ENCODE measurements at regions not wholly inside any gene's neighbourhood (a gene's known extent, or its start where the extent isn't known, plus 50 kb on each side); places are given as distances from the start of the nearest gene placed in this dataset.
"Not testable (repeated sequence)": the region's sequence is repeated elsewhere in the genome, so short reads cannot be mapped to it uniquely, and the experiment has no call there.

DNA sequence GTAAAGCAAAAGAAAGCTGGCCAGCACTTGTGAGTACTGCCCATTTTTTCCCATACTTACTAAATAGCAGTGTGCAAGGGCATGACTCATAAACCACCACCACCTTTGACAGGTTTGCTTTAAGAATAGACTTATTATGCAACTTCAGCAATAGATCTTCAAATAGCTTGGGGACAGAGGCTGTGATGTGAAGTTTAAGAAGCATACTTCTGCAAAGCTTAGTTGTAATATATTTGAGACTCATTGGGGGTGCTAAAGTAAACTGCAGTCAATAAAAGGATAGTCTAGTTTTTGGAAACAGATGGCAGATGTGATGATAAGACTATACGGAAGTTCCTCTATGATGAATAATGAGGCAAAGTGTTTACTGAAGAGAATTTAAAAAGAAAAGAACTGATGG is 210.0 kb downstream of the PLA2G4A start:
- no peak for DNase-seq

DNA sequence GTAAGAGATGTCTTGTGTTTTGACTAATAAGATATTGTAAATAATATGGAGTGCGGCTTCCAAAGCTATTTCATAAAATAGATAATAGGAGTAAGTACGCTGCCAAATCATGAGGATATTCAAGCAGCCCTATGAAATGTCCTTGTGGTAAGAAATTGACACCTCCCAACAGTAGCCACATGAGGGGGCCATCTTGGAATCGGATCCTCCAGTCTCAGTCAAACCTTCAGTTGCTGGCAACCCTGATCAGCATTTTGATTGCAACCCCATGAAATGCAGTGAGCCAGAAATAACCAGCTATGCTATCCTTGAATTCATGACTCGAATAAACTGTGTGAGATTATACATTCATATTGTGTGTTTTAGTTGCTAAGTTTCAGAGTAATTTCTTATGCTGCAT is 212.4 kb downstream of the PLA2G4A start:
- DNase-seq: no peak

DNA sequence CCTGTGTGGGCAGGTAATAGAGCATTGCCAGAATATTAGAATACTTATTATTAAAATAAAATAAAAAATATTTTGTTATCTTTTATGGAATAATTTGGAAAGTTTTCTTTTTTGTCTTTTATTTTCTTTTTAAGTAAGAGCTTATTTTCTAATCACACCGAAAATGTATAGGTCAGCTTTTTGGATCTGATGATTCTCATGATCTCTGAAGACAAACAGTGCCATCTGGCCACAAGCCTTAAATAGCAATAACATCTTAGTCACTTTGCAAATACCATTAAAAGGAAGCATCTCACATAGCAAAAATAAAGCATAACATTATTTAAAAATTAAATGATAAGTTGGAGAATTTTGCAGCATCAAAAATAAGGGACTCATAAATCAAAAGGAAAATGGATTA is 213.8 kb downstream of the PLA2G4A start:
- DNase-seq: no peak

DNA sequence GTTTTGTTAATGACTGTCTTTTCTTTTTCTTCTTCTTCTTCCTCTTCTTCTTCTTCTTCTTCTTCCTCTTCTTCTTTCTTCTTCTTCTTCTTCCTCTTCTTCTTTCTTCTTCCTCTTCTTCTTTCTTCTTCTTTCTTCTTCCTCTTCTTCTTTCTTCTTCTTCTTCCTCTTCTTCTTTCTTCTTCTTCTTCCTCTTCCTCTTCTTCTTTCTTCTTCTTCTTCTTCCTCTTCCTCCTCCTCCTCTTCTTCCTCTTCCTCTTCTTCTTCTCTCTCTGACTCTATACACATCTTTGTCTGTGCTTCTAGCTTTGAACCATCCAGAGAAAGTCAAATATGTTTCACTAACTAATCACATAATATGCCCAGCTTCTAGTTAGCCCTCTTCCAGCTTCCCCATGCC is 214.7 kb downstream of the PLA2G4A start:
- DNase-seq: not testable (repeated sequence)

DNA sequence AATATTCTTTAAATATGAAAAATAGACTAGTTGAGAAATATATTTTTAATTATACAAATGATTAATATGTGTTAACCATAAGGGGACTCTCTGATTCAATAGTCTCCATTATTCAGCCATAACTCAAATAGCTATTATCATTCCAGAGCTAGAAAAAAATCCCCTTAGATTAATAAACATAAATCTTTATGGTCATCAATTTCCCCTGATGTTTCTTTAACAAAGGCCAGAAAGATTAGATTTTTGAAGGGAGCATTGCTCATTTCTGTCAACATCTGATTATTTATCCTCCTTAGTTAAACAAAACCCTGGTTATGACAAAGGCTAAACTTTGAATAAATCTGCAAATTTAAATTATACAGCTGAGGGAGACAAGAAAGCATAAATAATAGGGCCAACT is 215.7 kb downstream of the PLA2G4A start:
- no peak for DNase-seq

DNA sequence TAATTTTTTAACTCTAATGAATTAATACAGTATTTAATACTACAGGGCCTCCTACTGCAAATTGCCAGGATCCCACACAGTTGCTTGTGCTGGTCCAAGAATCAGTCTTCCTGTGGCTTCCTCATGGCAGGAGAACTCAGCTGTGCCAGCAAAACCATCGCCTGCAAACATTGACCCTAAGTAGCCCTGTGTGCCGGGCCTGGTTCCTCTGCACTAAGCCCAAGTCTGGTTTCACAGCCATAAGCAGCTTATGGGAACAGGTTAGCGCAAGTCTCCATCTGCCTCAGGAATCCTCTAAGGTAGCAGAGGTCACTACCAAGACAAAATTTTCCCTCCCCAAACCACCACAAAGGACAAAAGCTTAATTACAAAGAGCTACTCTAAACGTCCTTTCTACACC is 216.6 kb downstream of the PLA2G4A start:
- DNase-seq: no peak

DNA sequence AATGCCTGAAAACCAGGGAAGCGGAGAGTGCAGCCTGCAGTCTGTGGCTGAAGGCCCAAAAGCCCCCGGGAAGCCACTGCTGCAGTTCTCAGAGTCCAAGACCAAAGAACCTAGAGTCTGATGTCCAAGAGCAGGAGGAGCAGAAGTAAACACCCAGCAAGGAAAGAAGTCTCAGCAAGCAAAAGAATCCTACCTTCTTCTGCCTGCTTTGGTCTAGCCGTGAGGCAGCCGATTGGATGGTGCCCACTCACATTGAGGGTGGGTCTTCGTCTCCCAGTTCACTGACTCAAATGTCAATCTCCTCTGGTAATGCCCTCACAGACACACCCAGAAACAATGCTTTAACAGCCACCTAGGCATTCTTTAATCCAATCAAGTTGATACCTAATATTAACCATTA is 217.5 kb downstream of the PLA2G4A start:
- no peak for DNase-seq

DNA sequence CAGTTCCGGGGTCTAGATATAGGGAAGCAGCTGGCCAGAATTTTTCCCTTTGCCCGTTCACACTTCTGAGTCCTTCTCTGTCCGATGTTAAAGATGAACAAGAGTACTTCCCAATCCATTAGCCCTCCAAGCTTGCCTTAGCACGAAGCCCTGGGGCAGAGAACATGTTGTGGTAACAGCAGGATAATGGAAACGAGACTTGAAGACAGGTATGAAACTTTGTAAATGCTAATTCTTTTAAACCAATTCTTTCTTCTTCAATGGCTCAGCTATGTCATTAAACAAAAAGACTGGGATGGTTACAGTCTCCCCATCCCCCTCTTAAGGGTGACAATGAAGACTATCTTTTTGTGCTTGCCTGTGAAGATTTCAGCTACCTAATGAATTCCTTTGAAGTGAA is 218.5 kb downstream of the PLA2G4A start:
- no peak for DNase-seq

DNA sequence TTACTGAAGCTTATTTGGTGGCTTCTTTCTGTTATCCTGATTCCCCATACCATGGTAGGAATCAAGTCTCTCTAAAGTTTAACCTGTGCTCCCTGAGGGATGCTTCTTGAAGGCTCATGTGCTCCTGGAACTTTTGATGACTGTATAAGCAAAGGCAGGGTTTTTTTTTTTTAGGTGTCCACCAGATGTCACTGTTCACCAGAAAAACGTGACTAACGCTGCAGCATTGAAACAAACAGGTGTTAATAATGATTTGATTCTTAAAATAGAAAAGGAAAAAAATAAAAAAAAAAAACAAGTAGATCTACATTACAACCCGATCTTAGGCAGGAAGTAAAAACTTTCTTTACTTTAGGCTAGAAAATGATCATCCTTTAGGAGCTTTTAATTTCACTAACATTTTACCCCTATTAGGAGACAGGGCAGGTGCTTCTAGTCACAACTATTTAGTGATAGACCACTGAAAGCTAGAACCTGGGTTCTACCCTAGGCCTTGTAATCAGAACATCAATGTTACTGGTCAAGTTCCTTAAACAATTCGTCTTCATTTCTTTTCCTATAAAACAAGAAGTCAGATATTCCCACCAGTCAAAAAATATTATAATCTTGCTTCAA is 223.0 kb downstream of the PLA2G4A start:
- peak; percentile 17 for DNase-seq

DNA sequence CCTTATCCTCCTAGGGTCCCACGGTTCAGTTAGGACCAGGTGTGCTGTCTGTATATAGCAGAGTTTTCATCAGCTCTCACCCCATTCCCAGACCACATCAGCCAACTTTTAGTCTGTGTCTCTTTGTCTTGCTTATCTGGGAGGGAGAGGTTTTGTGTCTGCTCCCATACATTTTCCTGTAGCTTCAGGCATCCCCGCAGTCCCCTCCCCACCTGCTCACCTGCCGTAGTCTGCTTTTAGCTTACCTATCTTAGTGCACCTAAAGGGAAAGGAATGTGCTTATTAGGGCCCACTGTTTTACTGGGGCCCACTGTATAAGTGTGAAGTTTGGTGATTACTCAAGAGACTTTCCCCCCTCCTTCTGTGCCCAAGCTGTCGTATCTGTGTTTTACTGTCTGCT is 225.1 kb downstream of the PLA2G4A start:
- DNase-seq: no peak

DNA sequence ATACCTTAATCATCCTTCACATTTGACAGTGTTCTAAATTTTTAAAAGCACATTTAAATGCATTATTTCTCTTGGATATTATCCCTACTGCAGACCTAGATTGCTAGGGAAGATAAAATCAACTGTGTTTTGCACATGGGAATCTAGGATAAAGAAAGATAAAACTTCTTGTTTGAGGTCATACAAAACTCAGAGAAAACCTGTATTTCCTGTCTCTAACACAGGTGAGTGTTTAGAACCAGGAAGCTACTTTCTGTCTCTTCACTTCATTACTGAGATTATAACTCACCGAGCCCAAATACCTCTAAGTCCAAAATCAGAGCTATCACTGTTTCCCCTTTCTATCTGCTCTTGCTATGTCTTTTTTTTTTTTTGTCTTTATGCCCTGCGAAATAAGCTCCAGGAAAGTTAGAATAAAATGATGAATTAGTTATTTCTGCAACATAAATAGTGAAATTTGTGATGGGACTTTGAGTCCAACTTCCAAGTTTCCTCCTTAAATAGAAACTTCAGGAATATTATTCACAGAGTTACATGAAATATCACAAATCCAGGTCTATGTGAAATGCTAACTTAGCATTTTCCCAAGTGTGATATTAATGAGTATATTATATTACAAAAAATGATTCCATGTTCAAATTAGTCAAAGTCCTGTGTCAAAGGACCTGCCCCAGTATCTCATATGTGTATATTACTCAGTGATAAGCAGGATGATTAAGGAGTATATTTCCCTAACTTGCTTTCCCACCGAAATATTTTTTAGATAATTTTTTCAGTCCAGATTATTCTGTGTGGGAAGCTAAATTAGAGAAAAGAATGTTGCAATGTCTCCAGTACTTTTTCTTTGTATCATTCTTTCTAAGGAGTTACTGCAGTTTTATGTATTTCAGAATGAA is 226.4 kb downstream of the PLA2G4A start:
- no peak for DNase-seq

DNA sequence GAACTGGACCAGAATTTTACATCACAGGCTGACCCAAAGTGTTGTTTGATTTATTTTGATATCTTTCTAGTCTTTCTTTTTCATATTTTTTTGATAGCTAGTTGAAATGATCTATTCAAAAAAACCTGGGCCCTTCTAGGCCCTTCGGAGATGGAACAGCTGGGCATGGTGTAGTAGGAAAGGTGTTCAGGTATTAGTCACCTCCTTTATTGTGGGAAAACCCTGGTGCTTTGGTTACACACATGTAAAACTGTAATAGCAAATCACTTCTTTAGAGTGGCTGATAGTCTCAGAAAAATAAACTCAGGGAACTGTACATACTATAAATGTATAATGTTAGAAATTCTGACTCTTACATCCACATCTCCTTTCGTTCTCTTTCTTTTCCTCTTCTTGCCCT is 234.5 kb downstream of the PLA2G4A start:
- DNase-seq: no peak

DNA sequence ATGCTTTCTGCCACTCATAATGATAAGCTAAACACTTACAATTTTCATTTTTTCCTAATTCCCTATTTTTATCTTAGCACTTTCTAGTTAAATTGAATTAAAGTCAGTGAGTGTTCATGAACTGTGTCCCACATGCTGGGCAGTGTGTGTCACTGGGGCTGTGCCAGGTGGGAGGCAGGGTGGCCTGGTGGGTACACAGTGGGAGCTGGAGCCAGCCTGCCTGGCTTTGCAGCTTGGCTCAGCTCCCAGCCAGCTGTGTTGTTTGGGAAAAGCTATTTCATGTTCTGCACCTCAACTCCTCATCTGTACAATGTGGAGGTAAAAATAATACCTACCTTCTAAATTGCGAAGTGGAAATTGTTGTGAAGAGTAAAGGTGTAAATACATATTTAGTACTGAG is 238.4 kb downstream of the PLA2G4A start:
- no peak for DNase-seq

DNA sequence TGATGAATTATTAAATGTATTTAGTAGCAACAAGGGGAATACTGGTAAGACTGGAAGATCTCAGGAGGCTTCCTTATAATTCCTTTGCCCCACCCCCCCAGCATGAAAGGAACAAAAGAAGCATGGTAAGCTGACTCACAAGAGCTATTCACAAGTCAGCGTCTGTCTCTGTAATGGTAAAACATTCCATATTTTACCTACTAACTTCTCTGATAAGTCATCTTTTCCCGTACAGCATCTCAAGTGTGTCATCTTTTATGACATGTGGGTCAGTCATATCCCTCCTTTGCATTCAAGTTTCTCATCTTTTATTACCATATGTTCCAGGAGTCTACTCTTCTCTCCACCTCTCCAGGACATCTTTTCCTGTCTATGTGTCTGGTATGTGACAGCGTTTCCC is 241.3 kb downstream of the PLA2G4A start:
- DNase-seq: no peak

DNA sequence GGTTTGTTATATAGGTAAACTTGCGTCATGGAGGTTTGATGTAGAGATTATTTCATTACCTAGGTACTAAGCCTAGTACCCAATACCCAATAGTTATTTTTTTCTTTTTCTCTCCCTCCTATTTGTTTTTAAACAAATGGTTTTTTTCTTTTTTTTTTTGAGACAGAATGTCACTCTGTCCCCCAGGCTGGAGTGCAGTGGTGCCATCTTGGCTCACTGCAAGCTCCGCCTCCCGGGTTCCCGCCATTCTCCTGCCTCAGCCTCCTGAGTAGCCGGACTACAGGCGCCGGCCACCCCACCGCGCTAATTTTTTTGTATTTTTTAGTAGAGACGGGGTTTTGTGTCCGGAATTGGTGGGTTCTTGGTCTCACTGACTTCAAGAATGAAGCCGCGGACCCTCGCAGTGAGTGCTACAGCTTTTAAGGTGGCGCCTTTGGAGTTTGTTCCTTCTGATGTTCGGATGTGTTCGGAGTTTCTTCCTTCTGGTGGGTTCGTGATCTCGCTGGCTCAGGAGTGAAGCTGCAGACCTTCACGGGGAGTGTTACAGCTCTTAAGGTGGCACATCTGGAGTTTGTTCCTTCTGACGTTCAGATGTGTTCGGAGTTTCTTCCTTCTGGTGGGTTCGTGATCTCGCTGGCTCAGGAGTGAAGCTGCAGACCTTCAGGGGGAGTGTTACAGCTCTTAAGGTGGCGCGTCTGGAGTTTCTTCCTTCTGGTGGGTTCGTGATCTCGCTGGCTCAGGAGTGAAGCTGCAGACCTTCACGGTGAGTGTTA is 243.7 kb downstream of the PLA2G4A start:
- not testable (repeated sequence) for DNase-seq

DNA sequence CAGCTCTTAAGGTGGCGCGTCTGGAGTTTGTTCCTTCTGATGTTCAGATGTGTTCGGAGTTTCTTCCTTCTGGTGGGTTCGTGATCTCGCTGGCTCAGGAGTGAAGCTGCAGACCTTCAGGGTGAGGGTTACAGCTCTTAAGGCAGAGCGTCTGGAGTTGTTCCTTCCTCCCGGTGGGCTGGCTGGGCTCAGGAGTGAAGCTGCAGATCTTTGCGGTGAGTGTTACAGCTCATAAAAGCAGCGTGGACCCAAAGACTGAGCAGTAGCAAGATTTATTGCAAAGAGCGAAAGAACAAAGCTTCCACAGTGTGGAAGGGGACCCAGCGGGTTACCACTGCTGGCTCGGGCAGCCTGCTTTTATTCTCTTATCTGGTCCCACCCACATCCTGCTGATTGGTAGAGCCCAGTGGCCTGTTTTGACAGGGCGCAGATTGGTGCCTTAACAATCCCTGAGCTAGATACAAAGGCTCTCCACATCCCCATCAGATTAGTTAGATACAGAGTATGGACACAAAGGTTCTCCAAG is 244.3 kb downstream of the PLA2G4A start:
- DNase-seq: not testable (repeated sequence)

DNA sequence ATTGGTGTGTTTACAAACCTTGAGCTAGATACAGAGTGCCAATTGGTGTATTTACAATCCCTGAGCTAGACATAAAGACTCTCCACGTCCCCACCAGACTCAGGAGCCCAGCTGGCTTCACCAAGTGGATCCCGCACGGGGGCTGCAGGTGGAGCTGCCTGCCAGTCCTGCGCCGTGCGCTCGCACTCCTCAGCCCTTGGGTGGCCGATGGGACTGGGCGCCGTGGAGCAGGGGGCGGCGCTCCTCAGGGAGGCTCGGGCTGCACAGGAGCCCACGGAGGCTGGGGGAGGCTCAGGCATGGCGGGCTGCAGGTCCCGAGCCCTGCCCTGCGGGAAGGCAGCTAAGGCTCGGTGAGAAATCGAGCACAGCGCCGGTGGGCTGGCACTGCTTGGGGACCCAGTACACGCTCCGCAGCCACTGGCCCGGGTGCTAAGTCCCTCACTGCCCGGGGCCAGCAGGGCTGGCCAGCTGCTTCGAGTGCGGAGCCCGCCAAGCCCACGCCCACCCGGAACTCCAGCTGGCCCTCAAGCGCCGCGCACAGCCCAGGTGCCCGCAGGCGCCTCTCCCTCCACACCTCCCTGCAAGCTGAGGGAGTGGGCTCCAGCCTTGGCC is 245.0 kb downstream of the PLA2G4A start:
- DNase-seq: not testable (repeated sequence)

DNA sequence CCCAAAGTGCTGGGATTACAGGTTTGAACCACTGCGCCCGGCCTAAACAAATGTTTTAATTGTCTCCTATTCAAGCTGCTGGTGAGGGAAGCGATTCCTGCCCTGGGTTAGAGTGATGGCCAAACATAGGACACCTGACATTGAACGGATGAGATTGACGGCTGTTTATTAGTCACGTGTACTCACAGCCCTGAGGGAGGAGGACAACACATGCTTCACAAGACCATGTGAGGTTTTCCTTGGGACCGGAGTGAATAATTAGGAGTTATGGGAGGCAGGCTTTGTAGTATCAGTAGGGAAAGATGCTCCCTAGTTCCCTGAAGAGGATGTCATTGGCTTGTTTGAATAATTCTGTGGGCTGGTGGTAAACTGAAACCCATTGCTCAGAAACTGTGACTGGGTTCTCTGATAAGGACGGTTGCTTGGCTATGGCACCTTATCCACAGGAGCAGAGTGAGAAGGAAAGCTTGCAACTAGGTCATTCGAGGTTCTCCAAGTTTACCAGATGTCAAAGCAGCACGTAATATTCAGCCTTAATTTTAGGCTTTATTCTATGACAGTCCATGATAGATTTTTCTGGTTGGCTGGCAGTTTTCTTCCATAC is 245.8 kb downstream of the PLA2G4A start:
- no peak for DNase-seq

DNA sequence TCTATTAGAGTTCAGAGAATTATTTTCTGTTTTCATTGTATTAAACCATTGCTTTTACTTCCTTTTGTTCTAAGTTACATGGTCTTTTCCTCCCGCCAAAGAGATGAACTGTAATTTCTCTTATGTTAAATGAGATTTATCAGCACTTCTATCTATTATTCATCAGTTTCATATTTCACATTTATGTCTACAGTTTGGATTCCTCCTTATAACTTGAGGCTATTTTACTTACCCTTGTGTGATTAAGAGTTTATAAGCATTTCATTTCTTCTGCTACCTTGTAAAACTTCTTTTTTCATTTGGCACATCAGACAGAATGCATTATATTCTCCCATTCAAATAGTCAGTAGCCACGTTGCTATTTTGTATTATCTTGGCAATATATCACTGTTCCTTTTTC is 248.2 kb downstream of the PLA2G4A start:
- no peak for DNase-seq

DNA sequence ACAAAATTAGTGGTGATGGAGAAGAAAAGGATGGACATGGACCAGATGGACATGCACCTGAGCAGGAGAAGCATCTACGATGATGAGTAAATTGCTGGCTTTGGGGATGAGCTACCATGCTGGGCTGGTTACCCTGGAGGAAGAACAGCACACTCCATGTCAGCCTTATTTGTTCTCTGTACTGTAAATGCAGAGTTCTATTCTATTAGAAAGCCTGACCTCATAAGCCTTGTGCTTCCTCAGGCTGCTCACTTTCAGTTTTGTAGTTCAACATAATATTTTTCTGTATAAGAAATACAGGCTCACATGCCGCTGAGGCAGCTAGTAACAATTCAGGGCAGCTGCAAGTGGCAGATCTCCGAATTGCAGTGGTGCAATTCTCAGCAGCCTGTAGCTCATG is 249.6 kb downstream of the PLA2G4A start:
- DNase-seq: no peak

DNA sequence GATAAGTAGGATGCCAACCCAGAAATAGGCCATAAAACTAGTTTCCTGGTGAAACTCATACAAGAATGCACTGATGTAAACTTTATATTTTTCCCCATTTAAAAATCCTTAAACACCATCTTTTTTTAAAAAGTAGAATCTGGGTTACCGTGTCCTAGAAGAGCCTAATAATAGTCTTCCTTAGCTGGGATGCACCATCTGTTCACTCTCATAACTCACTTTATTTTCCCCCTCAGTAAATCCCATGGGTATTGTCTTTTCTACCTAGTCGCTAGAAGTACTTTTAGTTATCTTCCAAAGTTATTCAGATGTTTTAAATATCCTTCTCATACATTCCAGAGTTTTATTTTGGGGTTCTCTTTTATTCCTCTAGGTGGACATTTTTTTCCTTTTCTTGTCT is 250.2 kb downstream of the PLA2G4A start:
- no peak for DNase-seq

DNA sequence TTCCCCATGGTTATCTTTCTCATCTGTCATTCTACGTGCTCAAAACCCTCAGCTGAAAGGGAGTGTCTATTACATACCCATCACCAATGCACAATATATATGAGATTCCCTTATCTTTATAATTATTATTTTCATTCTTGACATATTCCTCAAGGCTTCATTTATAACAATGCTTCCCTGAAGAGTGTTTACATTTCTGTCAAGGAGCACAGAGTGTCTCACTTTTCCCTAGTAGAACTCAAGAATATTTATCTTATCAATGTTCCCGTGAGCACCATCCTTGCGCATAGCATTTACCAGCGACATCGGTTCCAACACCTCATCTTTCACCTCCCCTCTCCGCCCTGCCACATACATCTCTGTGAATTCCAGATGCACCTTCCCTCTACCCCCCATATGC is 250.6 kb downstream of the PLA2G4A start:
- DNase-seq: no peak

DNA sequence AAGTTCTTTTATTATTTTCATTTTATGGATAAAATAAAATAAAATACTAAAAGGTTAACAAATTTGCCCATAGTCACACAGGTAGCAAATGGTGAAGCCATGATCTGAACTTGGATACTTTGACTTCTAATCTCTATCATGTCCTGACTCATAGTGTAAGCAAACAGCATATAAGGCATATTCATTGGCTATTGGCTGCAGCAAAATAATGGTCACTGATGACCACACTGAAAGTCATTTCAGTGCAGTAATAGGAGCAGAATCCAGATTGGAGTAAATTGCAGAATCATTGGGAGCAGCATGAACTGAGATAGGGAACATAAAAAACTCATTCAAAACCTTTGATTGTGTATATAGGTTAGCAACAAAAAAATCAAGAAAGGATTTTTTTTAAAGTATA is 262.9 kb downstream of the PLA2G4A start:
- no peak for DNase-seq
